GM23248 (cell line): ENCODE measurements at regions not wholly inside any gene's neighbourhood (a gene's known extent, or its start where the extent isn't known, plus 50 kb on each side); places are given as distances from the start of the nearest gene placed in this dataset.

Experiments used
- EZH2 ChIP-seq: fragments of 200-600 bp; sonication (generic); IDR thresholded peaks from 2 replicates; pipeline ENCODE4 v1.6.1; 2018; ENCODE audit warnings: antibody characterized with exemption, mild to moderate bottlenecking; ENCODE audit not compliant: insufficient read depth, poor library complexity, severe bottlenecking
- EZH2phosphoT487 ChIP-seq: fragments of 200-600 bp; sonication (generic); IDR thresholded peaks from 2 replicates; pipeline ENCODE4 v1.6.1; 2018; ENCODE audit warnings: antibody characterized with exemption, moderate library complexity, mild to moderate bottlenecking, low read depth; ENCODE audit not compliant: insufficient read depth

DNA sequence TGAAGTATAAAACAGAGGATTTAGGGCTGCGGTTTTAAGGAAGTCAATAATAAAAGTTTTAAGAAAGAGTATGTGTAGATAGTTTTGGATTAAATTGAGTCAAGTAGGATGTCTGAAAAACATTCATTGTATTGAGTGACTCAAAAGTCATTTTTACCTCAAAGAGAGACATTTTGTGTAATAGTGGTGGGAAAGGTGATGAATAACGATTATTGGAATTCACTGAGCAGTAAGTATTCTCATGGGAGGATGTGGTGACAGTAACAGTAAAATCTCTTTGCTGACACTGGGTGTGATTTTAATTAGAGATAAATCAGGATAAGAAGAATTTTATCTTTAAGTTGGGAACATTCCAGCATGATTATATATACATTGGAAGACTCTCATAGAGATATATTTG, 233.6 kb downstream of the PDHA2 start:
- TF ChIP-seq EZH2 = no peak
- no peak for TF ChIP-seq EZH2phosphoT487
